Rectal smooth muscle tissue (tissue), 1 donor: ENCODE measurements at regions not wholly inside any gene's neighbourhood (a gene's known extent, or its start where the extent isn't known, plus 50 kb on each side); places are given as distances from the start of the nearest gene placed in this dataset.
"Not testable (repeated sequence)": the region's sequence is repeated elsewhere in the genome, so short reads cannot be mapped to it uniquely, and the experiment has no call there.

ENCODE experiments used
- H3K27ac ChIP-seq: one replicate; pipeline ENCODE4 v1.7.0; 2013; ENCODE audit warnings: low read depth, low read length, inconsistent platforms
- H3K27me3 ChIP-seq: one replicate; pipeline ENCODE4 v1.7.0; 2013; ENCODE audit warnings: low read length; ENCODE audit not compliant: control insufficient read depth, insufficient read depth
- H3K36me3 ChIP-seq: one replicate; pipeline ENCODE4 v1.7.0; 2013; ENCODE audit warnings: low read length; ENCODE audit not compliant: control insufficient read depth, insufficient read depth
- H3K4me1 ChIP-seq: one replicate; pipeline ENCODE4 v1.7.0; 2013; ENCODE audit warnings: low read length; ENCODE audit not compliant: control insufficient read depth, insufficient read depth
- H3K4me3 ChIP-seq: one replicate; pipeline ENCODE4 v1.7.0; 2013; ENCODE audit warnings: low read length
- H3K9ac ChIP-seq: one replicate; pipeline ENCODE4 v1.7.0; 2013; ENCODE audit warnings: low read length

DNA sequence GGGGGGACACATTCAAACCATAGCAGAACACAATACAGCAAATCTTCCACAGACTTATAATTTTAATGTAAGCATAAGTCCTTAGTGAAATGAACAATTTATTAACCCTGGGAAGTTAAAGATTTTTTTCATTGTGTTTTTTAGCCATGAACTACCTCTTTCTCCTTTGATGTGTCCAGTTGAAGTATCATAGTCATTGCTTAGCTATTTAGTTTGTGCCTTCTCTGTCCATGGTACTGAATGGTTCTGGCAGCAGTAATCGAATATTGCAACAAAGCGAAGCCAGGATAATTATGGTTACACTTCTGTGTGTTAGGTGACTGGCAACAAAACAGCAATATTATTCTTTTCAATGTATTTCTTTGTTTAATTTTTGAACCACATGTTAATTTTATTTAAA, 403.0 kb upstream of the ONECUT1 start:
- Histone ChIP-seq H3K4me1 (no peaks in the 10 kb centered on the region), H3K27me3 (no peaks in the 10 kb centered on the region), H3K4me3 (no peak overlapping the region), H3K36me3 (no peaks in the 10 kb centered on the region), H3K27ac (no peak overlapping the region), H3K9ac (no peak overlapping the region)

DNA sequence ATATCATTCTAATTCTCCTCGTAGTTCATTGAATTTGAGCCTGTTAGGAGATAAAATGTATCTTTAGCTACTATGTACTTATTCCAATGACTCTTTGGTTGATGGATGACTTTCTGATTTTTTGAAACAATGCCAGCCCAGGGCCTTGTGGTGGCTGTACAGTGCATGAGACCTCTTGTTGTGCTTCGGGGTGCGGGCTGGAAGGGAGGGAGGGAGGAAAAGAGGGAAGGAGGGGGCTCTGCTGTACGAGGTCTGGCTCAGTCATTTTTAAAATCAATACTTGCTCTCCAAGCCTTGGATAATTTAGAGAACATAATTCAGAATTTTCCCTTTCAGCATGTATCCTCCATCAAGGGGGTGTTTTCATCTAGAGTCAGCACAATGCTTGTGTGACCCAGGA, 399.7 kb upstream of the ONECUT1 start:
- Histone ChIP-seq H3K27ac (no peak overlapping the region), H3K4me1 (no peaks in the 10 kb centered on the region), H3K9ac (no peak overlapping the region), H3K27me3 (no peaks in the 10 kb centered on the region), H3K4me3 (no peak overlapping the region), H3K36me3 (no peaks in the 10 kb centered on the region)

DNA sequence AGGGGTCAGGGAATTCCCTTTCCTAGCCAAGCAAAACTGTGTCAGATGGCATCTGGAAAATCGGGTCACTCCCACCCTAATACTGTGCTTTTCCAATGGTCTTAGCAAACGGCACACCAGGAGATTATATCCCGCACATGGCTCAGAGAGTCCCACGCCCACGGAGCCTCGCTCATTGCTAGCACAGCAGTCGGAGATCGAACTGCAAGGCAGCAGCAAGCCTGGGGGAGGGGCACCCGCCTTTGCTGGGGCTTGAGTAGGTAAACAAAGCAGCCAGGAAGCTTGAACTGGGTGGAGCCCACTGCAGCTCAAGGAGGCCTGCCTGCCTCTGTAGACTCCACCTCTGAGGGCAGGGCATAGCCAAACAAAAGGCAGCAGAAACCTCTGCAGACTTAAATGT, 393.3 kb upstream of the ONECUT1 start:
- not testable (repeated sequence) for H3K27ac ChIP-seq, H3K9ac ChIP-seq, H3K36me3 ChIP-seq, H3K27me3 ChIP-seq, H3K4me3 ChIP-seq, H3K4me1 ChIP-seq

DNA sequence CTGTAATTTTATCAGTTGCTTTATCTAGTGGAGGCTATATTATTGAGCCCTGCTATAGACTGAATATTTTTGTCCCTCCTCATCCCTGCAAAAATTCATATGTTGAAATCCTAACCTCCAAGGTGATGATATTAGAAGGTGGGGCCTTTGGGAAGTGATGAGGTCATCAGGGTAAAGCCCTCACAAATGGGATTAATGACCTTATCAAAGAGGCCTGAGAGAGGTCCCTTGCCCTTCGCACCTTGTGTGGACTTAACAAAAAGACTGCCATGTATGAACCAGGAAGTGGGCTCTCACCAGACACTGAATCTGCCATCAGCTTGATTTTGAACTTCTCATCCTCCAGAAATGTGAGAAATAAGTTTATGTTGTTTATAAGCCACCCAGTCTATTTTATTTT, 381.4 kb upstream of the ONECUT1 start:
- no peak overlapping the region for H3K9ac ChIP-seq
- H3K27ac ChIP-seq, result no peak overlapping the region
- no peaks in the 10 kb centered on the region for H3K4me1 ChIP-seq
- no peak overlapping the region for H3K4me3 ChIP-seq
- no peaks in the 10 kb centered on the region for H3K27me3 ChIP-seq
- H3K36me3 ChIP-seq, result no peaks in the 10 kb centered on the region

DNA sequence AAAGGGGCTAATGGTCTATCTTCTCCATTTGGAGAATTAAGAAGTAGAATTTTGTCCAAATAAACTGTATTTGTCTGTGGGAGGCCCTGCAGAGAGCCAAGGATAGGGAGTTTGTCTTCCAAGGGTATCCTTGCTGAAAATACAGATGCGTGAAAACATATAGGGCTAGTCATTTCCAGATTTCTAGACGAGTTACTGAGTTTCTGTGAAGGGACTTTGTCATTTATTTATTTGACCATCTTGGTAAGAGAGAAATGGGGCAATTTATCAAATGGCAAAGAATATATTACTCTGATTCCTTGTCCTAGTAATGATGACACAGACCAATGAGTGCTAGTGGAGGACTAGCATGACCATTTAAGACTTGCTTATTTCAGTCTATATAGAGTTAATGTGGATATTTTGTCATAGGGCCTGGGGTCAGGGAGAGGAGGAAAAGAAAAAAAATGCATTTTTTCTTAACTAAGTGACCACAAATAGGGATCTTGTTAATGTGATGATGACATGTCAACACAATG, 376.6 kb upstream of the ONECUT1 start:
- Histone ChIP-seq H3K4me1 (no peaks in the 10 kb centered on the region), H3K27ac (no peak overlapping the region), H3K27me3 (no peaks in the 10 kb centered on the region), H3K36me3 (no peaks in the 10 kb centered on the region), H3K4me3 (no peak overlapping the region), H3K9ac (no peak overlapping the region)

DNA sequence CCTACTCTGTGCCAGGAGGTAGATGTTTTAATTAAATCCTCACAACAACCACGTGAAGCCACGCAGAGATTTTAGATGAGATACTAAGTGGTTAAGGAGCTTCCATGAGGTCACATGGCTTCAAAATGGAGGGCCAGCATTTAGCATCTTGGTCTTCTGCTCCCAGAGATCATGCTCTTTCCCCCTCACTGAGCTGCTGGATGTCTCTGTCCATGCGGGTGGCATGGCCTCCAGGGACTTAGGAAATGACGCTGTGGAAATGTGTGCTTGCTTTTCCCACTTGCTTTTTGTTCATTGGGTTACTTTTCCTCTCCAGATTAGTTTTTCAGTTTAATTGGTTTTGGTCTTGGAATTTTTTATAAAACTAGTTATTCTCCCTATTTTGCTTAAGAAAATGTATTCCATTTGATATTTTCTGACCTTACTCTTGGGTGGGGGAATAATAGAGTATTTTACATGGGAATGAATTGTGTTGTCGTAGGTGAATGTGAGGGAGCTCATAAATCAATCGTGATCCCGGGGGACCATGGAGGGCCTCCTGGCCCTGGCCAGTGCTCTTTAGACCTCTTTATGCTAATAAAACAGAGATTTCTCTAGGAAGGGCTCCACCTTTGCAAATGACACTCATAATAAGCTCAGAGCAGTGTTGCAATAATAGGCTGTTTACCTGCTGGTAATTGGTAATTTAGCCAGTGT, 376.0 kb upstream of the ONECUT1 start:
- H3K4me3 ChIP-seq, result no peak overlapping the region
- H3K9ac ChIP-seq, result no peak overlapping the region
- no peak overlapping the region for H3K27ac ChIP-seq
- no peaks in the 10 kb centered on the region for H3K4me1 ChIP-seq
- no peaks in the 10 kb centered on the region for H3K27me3 ChIP-seq
- H3K36me3 ChIP-seq, result no peaks in the 10 kb centered on the region

DNA sequence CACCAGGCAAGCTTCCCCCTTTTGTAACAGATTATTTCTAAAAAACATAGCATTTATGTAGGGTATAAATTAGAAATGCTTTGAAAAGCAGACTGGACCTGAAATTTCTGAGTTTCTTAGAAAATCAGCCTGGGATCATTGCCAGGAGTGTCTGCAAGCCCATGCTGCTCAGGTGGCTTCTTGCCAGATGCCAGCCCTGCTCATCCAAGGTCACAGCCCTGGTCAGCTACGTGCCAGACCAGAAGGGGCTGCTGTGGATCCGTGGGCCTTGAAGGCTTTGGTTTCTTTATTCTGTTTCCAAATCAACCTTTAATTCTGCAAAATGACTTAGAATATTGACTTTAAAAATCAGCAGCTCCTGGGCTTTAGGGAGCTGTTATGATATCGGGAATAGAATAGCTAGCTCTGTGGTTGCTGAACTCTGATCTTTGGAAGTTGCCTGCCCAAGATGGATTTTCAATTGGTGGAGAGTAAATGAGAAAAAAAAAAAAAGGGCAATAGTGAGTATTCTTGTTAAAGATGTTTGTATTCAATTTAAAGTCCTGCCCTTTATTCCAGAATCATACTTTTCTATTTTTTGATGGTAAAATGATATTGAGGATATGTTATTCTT, 370.1 kb upstream of the ONECUT1 start:
- no peak overlapping the region for H3K9ac ChIP-seq

DNA sequence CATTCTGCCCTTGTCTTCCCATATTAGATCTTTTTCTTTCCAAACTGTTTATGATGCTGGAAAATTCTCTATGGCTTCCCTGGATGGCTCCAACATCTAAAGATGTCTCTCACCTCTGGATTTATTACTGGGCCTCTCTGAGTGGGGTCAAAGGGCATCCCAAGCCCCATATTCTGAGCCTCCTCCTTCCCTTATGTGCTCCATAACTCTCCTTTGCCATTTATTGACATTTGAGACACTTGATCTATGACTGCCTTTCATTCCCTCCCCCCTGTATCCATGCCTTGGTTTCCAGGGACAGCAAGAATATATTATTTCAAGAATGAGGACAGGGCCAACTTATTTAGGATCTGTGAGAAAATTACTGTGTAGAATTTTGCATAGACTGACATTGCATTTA, 369.3 kb upstream of the ONECUT1 start:
- no peak overlapping the region for H3K9ac ChIP-seq
- H3K4me3 ChIP-seq, result no peak overlapping the region
- no peak overlapping the region for H3K27ac ChIP-seq
- H3K27me3 ChIP-seq, result no peaks in the 10 kb centered on the region
- no peaks in the 10 kb centered on the region for H3K36me3 ChIP-seq
- no peaks in the 10 kb centered on the region for H3K4me1 ChIP-seq

More for the DNA sequence above, 370.1 kb upstream of the ONECUT1 start:
- Histone ChIP-seq H3K36me3 (no peaks in the 10 kb centered on the region), H3K27ac (no peak overlapping the region), H3K27me3 (no peaks in the 10 kb centered on the region), H3K4me3 (no peak overlapping the region), H3K4me1 (no peaks in the 10 kb centered on the region)

DNA sequence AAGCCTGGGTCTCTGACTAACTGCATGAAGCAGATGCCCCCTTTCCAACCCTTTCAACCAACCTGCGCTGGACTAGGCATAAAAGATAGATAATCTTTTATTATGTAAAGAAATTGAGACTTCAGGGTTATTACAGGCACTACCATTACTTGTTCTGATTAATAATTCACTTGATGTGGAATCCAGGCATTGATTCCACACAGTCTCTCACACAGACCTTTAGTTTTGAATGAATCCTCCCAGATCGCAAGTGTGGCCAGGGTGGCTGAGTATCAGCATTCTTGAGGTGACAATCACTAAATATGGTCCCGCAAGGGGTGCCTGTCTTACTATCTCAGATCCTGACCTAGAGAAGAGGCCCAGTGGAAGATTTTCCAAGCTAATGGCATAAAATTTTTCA, 368.9 kb upstream of the ONECUT1 start:
- no peaks in the 10 kb centered on the region for H3K4me1 ChIP-seq
- no peaks in the 10 kb centered on the region for H3K27me3 ChIP-seq
- H3K9ac ChIP-seq, result no peak overlapping the region
- H3K27ac ChIP-seq, result no peak overlapping the region
- no peaks in the 10 kb centered on the region for H3K36me3 ChIP-seq
- H3K4me3 ChIP-seq, result no peak overlapping the region

DNA sequence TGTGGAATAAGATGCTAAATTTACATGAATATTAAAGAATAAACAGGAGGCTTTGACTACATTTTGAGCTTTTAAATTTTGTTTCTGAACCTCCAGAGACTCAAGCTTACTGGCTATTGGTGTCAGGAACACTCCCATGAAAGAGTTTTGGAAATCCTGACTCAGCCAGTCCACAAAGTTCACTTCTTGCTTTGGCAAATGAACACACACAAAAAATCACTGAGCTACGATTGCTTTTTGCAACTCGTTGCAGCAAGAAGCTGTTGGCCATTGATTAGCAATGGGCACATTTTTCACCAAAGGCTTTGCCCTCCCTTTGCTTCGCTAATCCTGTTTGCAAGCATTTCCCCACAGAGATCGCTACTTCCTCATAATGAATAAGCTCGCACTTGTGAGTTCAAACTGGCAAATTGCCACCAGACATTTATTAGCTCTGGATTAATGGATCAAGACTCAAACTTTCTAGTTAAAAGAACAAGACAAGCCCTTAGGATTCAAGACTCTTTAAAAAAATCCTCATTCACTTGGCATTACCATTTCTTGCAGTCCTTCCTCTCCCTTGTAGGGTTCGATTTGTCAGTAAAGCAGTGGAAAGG, 343.2 kb upstream of the ONECUT1 start:
- Histone ChIP-seq H3K4me1 (no peaks in the 10 kb centered on the region), H3K27me3 (no peaks in the 10 kb centered on the region), H3K9ac (no peak overlapping the region), H3K27ac (no peak overlapping the region), H3K36me3 (no peaks in the 10 kb centered on the region), H3K4me3 (no peak overlapping the region)

DNA sequence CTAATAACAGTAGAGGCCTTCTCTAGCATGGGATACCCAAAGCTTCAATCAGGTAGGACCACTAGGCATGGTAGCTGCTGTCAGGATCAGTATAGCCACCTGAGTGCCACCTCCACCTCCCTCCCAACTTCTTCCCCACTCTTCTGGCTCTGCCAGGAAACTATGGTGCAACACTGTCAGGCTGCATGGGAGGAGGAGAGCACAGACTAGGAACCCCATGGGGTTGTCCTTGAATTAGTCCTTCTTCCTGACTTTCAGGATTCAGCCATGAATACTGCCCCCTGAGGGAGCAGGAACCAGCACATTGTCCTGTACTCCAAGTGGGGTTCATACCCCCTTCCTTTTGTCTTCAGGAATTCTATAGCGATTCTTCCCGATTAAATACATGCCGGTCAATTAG, 340.8 kb upstream of the ONECUT1 start:
- Histone ChIP-seq H3K36me3 (no peaks in the 10 kb centered on the region), H3K4me1 (no peaks in the 10 kb centered on the region), H3K9ac (no peak overlapping the region), H3K27ac (no peak overlapping the region), H3K27me3 (no peaks in the 10 kb centered on the region), H3K4me3 (no peak overlapping the region)

DNA sequence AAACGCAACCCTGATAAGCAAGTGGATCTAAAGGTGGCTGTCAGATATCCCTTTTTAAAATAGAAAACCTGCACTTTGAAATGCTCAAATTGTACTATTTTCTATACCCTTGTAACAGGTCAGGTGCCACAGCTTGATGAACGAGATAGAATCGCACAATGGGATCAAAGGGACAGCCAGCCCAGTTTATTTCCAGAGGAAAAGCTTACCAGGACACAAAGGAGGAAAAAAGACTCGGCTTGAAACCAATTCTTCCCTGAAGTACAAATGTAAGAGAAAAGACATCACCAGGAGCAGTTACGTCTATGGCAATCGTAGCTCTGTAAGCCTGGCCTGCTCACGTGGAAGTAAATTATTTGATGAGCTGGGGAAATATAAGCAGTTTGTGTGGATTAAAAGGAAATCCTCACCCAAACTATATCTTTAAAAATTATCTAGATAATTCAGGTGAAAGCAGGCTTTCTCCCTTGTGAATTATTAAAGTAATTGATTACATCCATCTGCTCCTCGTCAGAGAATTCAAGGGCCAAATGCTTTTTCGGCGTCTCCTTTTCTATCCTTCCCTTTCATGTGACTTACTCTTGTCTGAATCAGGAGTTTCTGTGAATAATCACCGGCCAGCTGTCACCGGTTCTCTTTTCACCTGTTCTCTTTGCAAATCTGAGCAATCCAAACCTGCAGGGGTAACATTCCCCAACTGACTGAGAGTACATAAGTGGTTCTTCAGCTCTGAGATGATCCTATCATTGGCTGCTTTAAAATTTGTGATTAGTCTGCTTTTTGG, 339.2 kb upstream of the ONECUT1 start:
- no peaks in the 10 kb centered on the region for H3K27me3 ChIP-seq

More for the DNA sequence above, 339.2 kb upstream of the ONECUT1 start:
- H3K36me3 ChIP-seq, result no peaks in the 10 kb centered on the region
- no peak overlapping the region for H3K9ac ChIP-seq
- H3K4me3 ChIP-seq, result no peak overlapping the region
- H3K4me1 ChIP-seq, result no peaks in the 10 kb centered on the region
- H3K27ac ChIP-seq, result no peak overlapping the region
